ENCODE measurements at regions not wholly inside any gene's neighbourhood (a gene's known extent, or its start where the extent isn't known, plus 50 kb on each side); places are given as distances from the start of the nearest gene placed in this dataset.

- DNase-seq (ENCODE audit: low read depth): no peak
- H3K4me3 ChIP-seq (ENCODE audit: low read depth, low read length): no peak overlapping the region
- TF ChIP-seq MYC (IDR thresholded peaks at IDR 0.05; ENCODE audit: low read depth, low read length) (no peak), CTCF (IDR thresholded peaks at IDR 0.05; ENCODE audit: low read depth, low read length) (no peak), POLR2A (IDR thresholded peaks at IDR 0.05; ENCODE audit: extremely low read depth, insufficient read length) (no peak), MAX (IDR thresholded peaks at IDR 0.05; ENCODE audit: low read depth, low read length) (no peak)
Measured at GRCh38 chr7:17495655-17496394, 197.4 kb downstream of the AHR start.

GRCh38 chr7:17497136-17497535, 198.7 kb downstream of the AHR start:
- no peak overlapping the region for H3K4me3 ChIP-seq (ENCODE audit: low read depth, low read length)
- DNase-seq (ENCODE audit: low read depth): no peak
- TF ChIP-seq MYC (IDR thresholded peaks at IDR 0.05; ENCODE audit: low read depth, low read length) (no peak), MAX (IDR thresholded peaks at IDR 0.05; ENCODE audit: low read depth, low read length) (no peak)

GRCh38 chr7:17497549-17498167, 199.2 kb downstream of the AHR start:
- H3K4me3 ChIP-seq (ENCODE audit: low read depth, low read length): no peak overlapping the region
- DNase-seq (ENCODE audit: low read depth): no peak
- no peak for TF ChIP-seq CTCF (IDR thresholded peaks at IDR 0.05; ENCODE audit: low read depth, low read length)
- no peak for TF ChIP-seq MYC (IDR thresholded peaks at IDR 0.05; ENCODE audit: low read depth, low read length)
- TF ChIP-seq POLR2A (IDR thresholded peaks at IDR 0.05; ENCODE audit: extremely low read depth, insufficient read length): no peak
- no peak for TF ChIP-seq MAX (IDR thresholded peaks at IDR 0.05; ENCODE audit: low read depth, low read length)

- TF ChIP-seq CTCF (IDR thresholded peaks at IDR 0.05; ENCODE audit: low read depth, low read length) (no peak), POLR2A (IDR thresholded peaks at IDR 0.05; ENCODE audit: extremely low read depth, insufficient read length) (no peak), MAX (IDR thresholded peaks at IDR 0.05; ENCODE audit: low read depth, low read length) (no peak), MYC (IDR thresholded peaks at IDR 0.05; ENCODE audit: low read depth, low read length) (no peak)
- DNase-seq (ENCODE audit: low read depth): no peak
- no peak overlapping the region for H3K4me3 ChIP-seq (ENCODE audit: low read depth, low read length)
Measured at GRCh38 chr7:17498230-17498629, 199.8 kb downstream of the AHR start.

GRCh38 chr7:17500736-17501135, 202.3 kb downstream of the AHR start:
- TF ChIP-seq MAX (IDR thresholded peaks at IDR 0.05; ENCODE audit: low read depth, low read length): no peak
- no peak overlapping the region for H3K4me3 ChIP-seq (ENCODE audit: low read depth, low read length)
- DNase-seq (ENCODE audit: low read depth): no peak

GRCh38 chr7:17501441-17502212, 203.2 kb downstream of the AHR start:
- DNase-seq (ENCODE audit: low read depth): no peak
- TF ChIP-seq MAX (IDR thresholded peaks at IDR 0.05; ENCODE audit: low read depth, low read length) (no peak), MYC (IDR thresholded peaks at IDR 0.05; ENCODE audit: low read depth, low read length) (no peak), CTCF (IDR thresholded peaks at IDR 0.05; ENCODE audit: low read depth, low read length) (no peak), POLR2A (IDR thresholded peaks at IDR 0.05; ENCODE audit: extremely low read depth, insufficient read length) (no peak)
- H3K4me3 ChIP-seq (ENCODE audit: low read depth, low read length): no peak overlapping the region

All from NB4 (cell line).